HG03457 (cell line): ENCODE measurements at regions not wholly inside any gene's neighbourhood (a gene's known extent, or its start where the extent isn't known, plus 50 kb on each side); places are given as distances from the start of the nearest gene placed in this dataset.

ENCODE experiments used
- ATAC-seq: cut with Tn5 transposase; IDR thresholded peaks from one replicate; pipeline ENCODE4 v1.9.1; 2021; ENCODE audit warnings: moderate number of reproducible peaks; ENCODE audit not compliant: unreplicated experiment

DNA sequence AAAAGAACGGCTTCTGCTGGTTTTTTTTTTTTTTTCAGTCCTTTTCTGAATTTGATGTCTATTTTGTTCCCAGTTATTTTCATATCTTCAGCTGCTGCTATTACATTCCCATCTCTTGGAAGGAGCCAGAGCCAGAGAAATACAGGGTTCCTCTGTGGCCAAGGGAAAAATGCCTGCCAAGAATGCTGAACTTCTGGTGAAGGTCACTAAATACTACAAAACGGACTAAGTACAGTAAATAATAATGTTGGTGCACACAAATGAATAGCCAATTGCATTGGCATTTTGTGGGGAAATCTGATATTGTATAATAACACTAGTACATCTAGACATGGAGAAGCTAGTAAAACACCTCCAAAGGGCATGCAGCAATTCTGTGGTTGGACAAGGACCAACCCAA, 56.3 kb upstream of the ZEB1 start:
- ATAC-seq = no peak

- ATAC-seq = no peak
Measured at GRCh38 chr10:31263903-31264302, 55.1 kb upstream of the ZEB1 start.

GRCh38 chr10:31268444-31269303, 50.3 kb upstream of the ZEB1 start:
- no peak for ATAC-seq
